Upper lobe of right lung (tissue), 1 donor: ENCODE measurements at regions not wholly inside any gene's neighbourhood (a gene's known extent, or its start where the extent isn't known, plus 50 kb on each side); places are given as distances from the start of the nearest gene placed in this dataset.

Experiments
- ATAC-seq: fragments of 200-7000 bp; cut with Tn5 transposase; one replicate; pipeline ENCODE4 v1.9.1; 2020; ENCODE audit warnings: mild to moderate bottlenecking, moderate library complexity
- DNase-seq: peaks from one replicate; pipeline ENCODE4 v3.0.0-alpha.2; 2020
- H3K27ac ChIP-seq: fragments of 200-600 bp; one replicate; pipeline ENCODE4 v1.8.0; 2022
- H3K27me3 ChIP-seq: fragments of 200-600 bp; one replicate; pipeline ENCODE4 v1.8.0; 2022; ENCODE audit warnings: mild to moderate bottlenecking
- H3K36me3 ChIP-seq: fragments of 200-600 bp; one replicate; pipeline ENCODE4 v1.8.0; 2022
- H3K4me1 ChIP-seq: fragments of 200-600 bp; one replicate; pipeline ENCODE4 v1.8.0; 2022
- H3K4me3 ChIP-seq: fragments of 200-600 bp; one replicate; pipeline ENCODE4 v1.8.0; 2022; ENCODE audit warnings: mild to moderate bottlenecking
- H3K9me3 ChIP-seq: fragments of 200-600 bp; one replicate; pipeline ENCODE4 v1.8.0; 2022
- CTCF ChIP-seq: fragments of 200-600 bp; IDR thresholded peaks from one replicate; pipeline ENCODE4 v1.8.0; 2022; ENCODE audit warnings: antibody characterized with exemption
- intact Hi-C: fragments of 100-400 bp; cut with DNase I; formaldehyde crosslinking; loops from one replicate; pipeline ENCODE4 v1.11.0; 2022
- donor health status: DM: no; HTN: yes; CAD: no; lungs with severe emphysema.

GRCh38 chr3:193831495-193832455 lies 238.8 kb downstream of the OPA1 start:
- Histone ChIP-seq H3K36me3 (no peaks in the 10 kb centered on the region), H3K4me3 (no peak overlapping the region), H3K27me3 (no peaks in the 10 kb centered on the region), H3K27ac (no peak overlapping the region), H3K4me1 (peaks cover 5% of the 10 kb centered on the region), H3K9me3 (no peaks in the 10 kb centered on the region)
- no peak for DNase-seq
- intact Hi-C loops = no loop called here
- ATAC-seq = peak; percentile 68
- no peak for TF ChIP-seq CTCF

GRCh38 chr3:193832833-193833413 lies 239.9 kb downstream of the OPA1 start:
- intact Hi-C loops = no loop called here

GRCh38 chr3:193833592-193833991 lies 240.6 kb downstream of the OPA1 start:
- ATAC-seq = no peak
- H3K36me3 ChIP-seq = no peaks in the 10 kb centered on the region
- H3K4me3 ChIP-seq = no peak overlapping the region
- TF ChIP-seq CTCF = no peak
- intact Hi-C loops = no loop called here
- no peaks in the 10 kb centered on the region for H3K9me3 ChIP-seq
- H3K27me3 ChIP-seq = no peaks in the 10 kb centered on the region
- no peak overlapping the region for H3K27ac ChIP-seq
- peaks cover 3% of the 10 kb centered on the region for H3K4me1 ChIP-seq
- no peak for DNase-seq

More at GRCh38 chr3:193832833-193833413, 239.9 kb downstream of the OPA1 start:
- Histone ChIP-seq H3K9me3 (no peaks in the 10 kb centered on the region), H3K4me1 (peaks cover 3% of the 10 kb centered on the region), H3K27me3 (no peaks in the 10 kb centered on the region), H3K4me3 (no peak overlapping the region), H3K27ac (no peak overlapping the region), H3K36me3 (no peaks in the 10 kb centered on the region)
- ATAC-seq (no peak), DNase-seq (no peak)
- no peak for TF ChIP-seq CTCF

- intact Hi-C loops = no loop called here
- ATAC-seq (no peak), DNase-seq (no peak)
- H3K27ac ChIP-seq = no peak overlapping the region
- H3K4me3 ChIP-seq = no peak overlapping the region
- H3K4me1 ChIP-seq = peaks cover 3% of the 10 kb centered on the region
- no peak for TF ChIP-seq CTCF
- H3K27me3 ChIP-seq = no peaks in the 10 kb centered on the region
- no peaks in the 10 kb centered on the region for H3K36me3 ChIP-seq
- H3K9me3 ChIP-seq = no peaks in the 10 kb centered on the region
These were observed 242.4 kb downstream of the OPA1 start for GRCh38 chr3:193835414-193835813.

- Histone ChIP-seq H3K27ac (no peak overlapping the region), H3K4me3 (no peak overlapping the region)
- intact Hi-C loops = no loop called here
These were observed 243.5 kb downstream of the OPA1 start for GRCh38 chr3:193836511-193836910.

More at GRCh38 chr3:193836511-193836910, 243.5 kb downstream of the OPA1 start:
- TF ChIP-seq CTCF = no peak
- Histone ChIP-seq H3K4me1 (peaks cover 3% of the 10 kb centered on the region), H3K36me3 (no peaks in the 10 kb centered on the region), H3K9me3 (no peaks in the 10 kb centered on the region), H3K27me3 (no peaks in the 10 kb centered on the region)
- ATAC-seq = no peak
- no peak for DNase-seq
